K562 (cell line): ENCODE measurements at regions not wholly inside any gene's neighbourhood (a gene's known extent, or its start where the extent isn't known, plus 50 kb on each side); places are given as distances from the start of the nearest gene placed in this dataset.

Experiments
- ATAC-seq: fragments of 200-7000 bp; cut with Tn5 transposase; 3 replicates; pipeline ENCODE4 v1.9.1; 2020; ENCODE audit warnings: moderate library complexity
- BruUV-seq: library from RNA; stranded (reverse); fragments of 400-500 nt; replicated peaks from 2 replicates; lab custom pipeline; 2021; lab: Mats Ljungman, UMichigan
- CTCF ChIA-PET: fragments of 300-600 bp; formaldehyde crosslinking; extraction: SDS; loops from one replicate; lab custom pipeline; 2021; ENCODE audit warnings: low intra/inter-chr PET ratio; lab: Yijun Ruan, JAX
- POLR2A ChIA-PET: fragments of 300-600, 350-650 bp; sonication (Branson Sonifier 250); formaldehyde crosslinking; extraction: SDS; loops from one replicate; lab custom pipeline; 2021; ENCODE audit warnings: antibody characterized with exemption, inconsistent platforms; lab: Yijun Ruan, JAX
- DNase-seq, 4 experiments: peaks; one replicate each; pipeline versions ENCODE4 v3.0.0 to v3.0.0-alpha.2; 2011 to 2018; ENCODE audit warnings: low spot score in 3 of 4, mixed read lengths in 3 of 4; ENCODE audit errors: extremely low read depth in 1 of 4
- FAIRE-seq: peaks from 2 replicates; lab custom pipeline; 2011; peaks lifted over from hg19 to GRCh38; lab: Jason Lieb, UNC
- H2AFZ ChIP-seq: 2 replicates; pipeline ENCODE4 v1.6.0; 2011; ENCODE audit warnings: low read depth, low read length, control low read depth, inconsistent platforms
- H3K27ac ChIP-seq: fragments of 200-600 bp; 3 replicates; pipeline ENCODE4 v1.8.0; 2011; ENCODE audit warnings: low read depth, mild to moderate bottlenecking, control low read depth, inconsistent platforms, low read length, moderate library complexity, mixed read lengths; ENCODE audit errors: extremely low read depth
- H3K27me3 ChIP-seq, 2 experiments: fragments of 300-600 bp in 1 of 2; 2 replicates in 1 of 2; 3 replicates in 1 of 2; pipeline versions ENCODE4 v1.6.0 to v1.8.0; 2011; ENCODE audit warnings: inconsistent platforms in 2 of 2, low read length in 2 of 2, mild to moderate bottlenecking in 1 of 2, mixed read lengths in 1 of 2, moderate library complexity in 1 of 2; ENCODE audit not compliant: control insufficient read depth in 2 of 2, insufficient read depth in 2 of 2
- H3K36me3 ChIP-seq: fragments of 300-600 bp; 3 replicates; pipeline ENCODE4 v1.8.0; 2011; ENCODE audit warnings: mild to moderate bottlenecking, low read length, inconsistent platforms; ENCODE audit not compliant: control insufficient read depth, insufficient read depth
- H3K4me1 ChIP-seq, 2 experiments: fragments of 200-600 bp in 1 of 2; replicated peaks in 1 of 2; 2 replicates in 1 of 2; 3 replicates in 1 of 2; pipeline versions ENCODE4 v1.5.1 to v1.8.0; 2011; ENCODE audit warnings: inconsistent platforms in 2 of 2, low read length in 2 of 2, mild to moderate bottlenecking in 1 of 2, mixed read lengths in 1 of 2, moderate library complexity in 1 of 2; ENCODE audit not compliant: control insufficient read depth in 2 of 2, insufficient read depth in 2 of 2
- H3K4me2 ChIP-seq: 2 replicates; pipeline ENCODE4 v1.6.1; 2011; ENCODE audit warnings: low read length, control low read depth, inconsistent platforms, mixed read lengths; ENCODE audit not compliant: insufficient read depth
- H3K4me3 ChIP-seq: fragments of 200-600 bp; sonication (generic), shearing (Covaris generic); 2 replicates; pipeline ENCODE4 v1.5.1; 2016; ENCODE audit warnings: control low read depth, inconsistent platforms
- H3K79me2 ChIP-seq: fragments of 200-600 bp; 3 replicates; pipeline ENCODE4 v1.8.0; 2011; ENCODE audit warnings: low read length, inconsistent platforms; ENCODE audit not compliant: control insufficient read depth, insufficient read depth
- H3K9ac ChIP-seq, 2 experiments: 2 replicates each; pipeline versions ENCODE4 v1.6.0 to v1.6.1; 2011; ENCODE audit warnings: low read depth in 2 of 2, low read length in 2 of 2, control low read depth in 1 of 2, inconsistent platforms in 1 of 2, mild to moderate bottlenecking in 1 of 2, mixed read lengths in 1 of 2; ENCODE audit not compliant: insufficient read depth in 1 of 2
- H3K9me1 ChIP-seq: one replicate; pipeline ENCODE4 v1.6.0; 2011; ENCODE audit warnings: inconsistent platforms, mild to moderate bottlenecking, low read length, moderate library complexity; ENCODE audit not compliant: control insufficient read depth, insufficient read depth
- H3K9me3 ChIP-seq: replicated peaks from 2 replicates; pipeline ENCODE4 v1.5.1; 2011; ENCODE audit warnings: low read depth, low read length, inconsistent platforms; ENCODE audit not compliant: control insufficient read depth, insufficient read depth
- H4K20me1 ChIP-seq: replicated peaks from 2 replicates; pipeline ENCODE4 v1.6.1; 2011; ENCODE audit warnings: low read length, inconsistent platforms, mixed read lengths; ENCODE audit not compliant: control insufficient read depth, insufficient read depth
- ATF2 ChIP-seq: sonication (generic); formaldehyde crosslinking; IDR thresholded peaks from 2 replicates; pipeline ENCODE4 v1.8.1; 2022; ENCODE audit warnings: missing genetic modification reagents
- BRD9 ChIP-seq: fragments of 450-650 bp; IDR thresholded peaks from 2 replicates; pipeline ENCODE4 v1.6.1; 2018; ENCODE audit warnings: low read depth; ENCODE audit not compliant: partially characterized antibody
- CC2D1A ChIP-seq: fragments of 450-650 bp; IDR thresholded peaks from 2 replicates; pipeline ENCODE4 v1.6.1; 2017; ENCODE audit warnings: mild to moderate bottlenecking
- GTF2B ChIP-seq: IDR thresholded peaks from 2 replicates; pipeline ENCODE4 v1.6.1; 2011; ENCODE audit not compliant: insufficient read length; ENCODE audit errors: extremely low read depth
- HDAC1 ChIP-seq, 2 experiments: fragments of 450-650 bp; IDR thresholded peaks; 2 replicates each; pipeline ENCODE4 v1.6.1; 2016 to 2017; ENCODE audit warnings: inconsistent platforms in 1 of 2, mild to moderate bottlenecking in 1 of 2, moderate library complexity in 1 of 2
- KAT2B ChIP-seq: IDR thresholded peaks from one replicate; pipeline ENCODE4 v1.6.1; 2012; ENCODE audit warnings: low read depth, mild to moderate bottlenecking, control low read depth, inconsistent platforms, low read length, moderate library complexity
- NCOA2 ChIP-seq, 2 experiments: fragments of 450-650 bp; IDR thresholded peaks; 2 replicates each; pipeline ENCODE4 v1.6.1; 2018; ENCODE audit warnings: mild to moderate bottlenecking in 2 of 2, moderate library complexity in 1 of 2; ENCODE audit not compliant: partially characterized antibody in 2 of 2
- PHB ChIP-seq: fragments of 250-450 bp; sonication (Bioruptor Pico); IDR thresholded peaks from 2 replicates; pipeline ENCODE4 v1.5.0; 2021
- RFX1 ChIP-seq: fragments of 450-650 bp; IDR thresholded peaks from 2 replicates; pipeline ENCODE4 v1.6.1; 2016; ENCODE audit warnings: mild to moderate bottlenecking, moderate library complexity
- SMAD2 ChIP-seq: fragments of 150-350 bp; IDR thresholded peaks from 2 replicates; pipeline ENCODE4 v1.6.1; 2014; ENCODE audit warnings: low read depth, mild to moderate bottlenecking, low read length
- SOX6 ChIP-seq: fragments of 450-650 bp; IDR thresholded peaks from 2 replicates; pipeline ENCODE4 v1.6.1; 2014; ENCODE audit warnings: mild to moderate bottlenecking
- STAT5A ChIP-seq: IDR thresholded peaks from 2 replicates; pipeline ENCODE4 v1.6.1; 2012; ENCODE audit warnings: low read length, inconsistent platforms, borderline replicate concordance
- ZBTB1 ChIP-seq: sonication (generic); formaldehyde crosslinking; IDR thresholded peaks from 2 replicates; pipeline ENCODE4 v1.8.1; 2023; ENCODE audit warnings: missing genetic modification reagents, low read depth, mild to moderate bottlenecking, borderline replicate concordance
- ZHX1 ChIP-seq: fragments of 150-350 bp; conservative IDR thresholded peaks from 2 replicates; pipeline ENCODE4 v1.6.1; 2014; ENCODE audit warnings: low read length
- ZMIZ1 ChIP-seq, 2 experiments: fragments of 150-350 bp in 1 of 2; IDR thresholded peaks; 2 replicates each; pipeline ENCODE4 v1.6.1; 2012 to 2016; ENCODE audit warnings: low read depth in 2 of 2, low read length in 2 of 2, mild to moderate bottlenecking in 1 of 2, moderate library complexity in 1 of 2
- WGBS: fragments of 100-300 bp; shearing (Covaris generic); methylation state at CpG from one replicate; pipeline ENCODE4 v1.1.6; 2016; ENCODE audit warnings: low coverage, mixed read lengths; ENCODE audit not compliant: insufficient coverage; ENCODE audit errors: missing lambda C conversion rate; 5-methylcytosine and 5-hydroxymethylcytosine counted together
- in situ Hi-C: fragments of 300-500 bp; cut with MboI; formaldehyde crosslinking; loops from 4 replicates; pipeline ENCODE4 v1.15.0; 2018; ENCODE audit warnings: inconsistent platforms, mixed read lengths
- intact Hi-C: fragments of 100-400 bp; cut with micrococcal nuclease; formaldehyde crosslinking; loops from 2 replicates; pipeline ENCODE4 v1.14.2; 2022

GRCh38 chr6:91099479-91099878 is 512.6 kb upstream of the MAP3K7 start:
- ATAC-seq (no peak), FAIRE-seq (no peak), DNase-seq (no peak)
- H3K4me1 ChIP-seq: no peaks in the 10 kb centered on the region
- no peaks in the 10 kb centered on the region for H4K20me1 ChIP-seq
- WGBS: 0% methylated on average over 1 of the region's 1 CpG
- H3K4me2 ChIP-seq: no peak overlapping the region
- H3K27ac ChIP-seq: no peak overlapping the region
- no peak overlapping the region for H2AFZ ChIP-seq
- in situ Hi-C loops: no loop called here
- H3K36me3 ChIP-seq: no peaks in the 10 kb centered on the region
- intact Hi-C loops: no loop called here
- H3K9ac ChIP-seq: no peak overlapping the region
- H3K79me2 ChIP-seq: no peaks in the 10 kb centered on the region
- ChIA-PET POLR2A (no interaction called here), CTCF (no interaction called here)
- no peaks in the 10 kb centered on the region for H3K9me1 ChIP-seq
- H3K9me3 ChIP-seq: no peaks in the 10 kb centered on the region
- H3K4me3 ChIP-seq: no peak overlapping the region
- no peaks in the 10 kb centered on the region for H3K27me3 ChIP-seq
- BruUV-seq: no TSS peak
- TF ChIP-seq ZBTB1 (no peak), ZHX1 (no peak), ATF2 (CRISPR knock-in tag) (no peak), ZMIZ1 (IDR thresholded peaks at IDR 0.05; ENCODE audit: low read depth in 2 of 2, low read length in 2 of 2) (no peak), BRD9 (no peak), PHB (no peak), RFX1 (no peak), STAT5A (no peak), SMAD2 (no peak), GTF2B (no peak), HDAC1 (IDR thresholded peaks at IDR 0.05) (no peak), SOX6 (no peak), NCOA2 (IDR thresholded peaks at IDR 0.05; ENCODE audit: partially characterized antibody in 2 of 2) (no peak), KAT2B (no peak), CC2D1A (no peak)
